Ecto neural progenitor cell (in vitro differentiated cells): ENCODE measurements at regions not wholly inside any gene's neighbourhood (a gene's known extent, or its start where the extent isn't known, plus 50 kb on each side); places are given as distances from the start of the nearest gene placed in this dataset.
"Not testable (repeated sequence)": the region's sequence is repeated elsewhere in the genome, so short reads cannot be mapped to it uniquely, and the experiment has no call there.

ENCODE experiments used
- DNase-seq: peaks from one replicate; pipeline ENCODE4 v3.0.0-alpha.2; 2018; ENCODE audit warnings: low spot score

DNA sequence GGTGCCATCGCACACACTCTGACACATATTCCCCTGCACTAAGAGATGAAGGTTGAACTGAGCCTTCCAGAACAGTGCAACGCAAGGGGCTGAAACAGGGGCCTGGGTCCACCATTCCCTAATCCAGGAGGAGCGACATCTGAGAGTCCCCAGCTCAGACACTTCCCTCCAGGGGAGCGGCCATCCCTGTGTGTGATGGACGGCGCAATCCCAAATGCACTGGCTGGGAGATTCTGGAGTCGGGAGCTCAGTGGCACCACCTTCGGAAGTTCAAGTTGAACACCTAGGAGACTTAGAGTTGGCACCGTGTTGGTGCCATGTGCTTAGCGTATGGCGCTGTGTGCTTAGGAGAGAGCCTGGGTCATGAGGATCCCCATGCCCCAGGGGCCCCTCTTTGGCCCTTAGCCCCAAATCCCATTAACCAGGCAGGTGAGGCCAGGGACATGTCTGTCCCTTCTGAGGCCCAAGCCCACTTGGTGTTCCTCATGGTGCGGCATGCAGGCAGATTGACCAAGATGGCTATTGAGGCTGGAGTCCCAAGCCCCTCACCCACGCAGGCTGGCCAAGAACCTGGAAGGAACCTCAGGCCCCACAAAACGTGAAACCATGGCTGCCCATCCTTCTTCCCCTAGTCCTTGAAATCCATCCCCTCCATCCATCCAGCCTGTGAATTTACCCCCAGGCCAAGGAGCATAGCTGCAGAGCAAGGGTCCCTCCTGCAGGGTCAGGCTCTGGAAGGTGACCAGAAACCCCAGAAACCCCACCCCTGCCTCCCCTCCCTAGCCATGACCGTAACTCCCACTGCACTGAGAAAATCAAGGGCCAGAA lies 114.1 kb upstream of the OTOS start:
- DNase-seq: no peak

DNA sequence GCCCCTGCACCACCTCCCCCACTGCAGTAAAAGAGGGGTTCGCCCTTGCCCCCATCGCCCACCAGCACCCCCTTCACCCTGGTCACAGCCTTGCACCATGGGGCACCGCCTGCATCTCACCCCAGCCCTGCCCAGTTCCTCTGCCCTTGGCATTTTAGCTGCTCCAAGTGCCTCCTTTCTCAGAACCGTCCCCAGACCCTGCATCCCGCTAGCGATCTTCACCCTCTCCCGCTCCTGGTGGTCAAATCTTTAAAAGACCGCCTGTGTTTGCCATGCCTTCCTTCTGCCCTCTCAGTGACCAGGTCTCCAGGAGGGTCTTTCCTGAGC lies 114.7 kb upstream of the OTOS start:
- no peak for DNase-seq

DNA sequence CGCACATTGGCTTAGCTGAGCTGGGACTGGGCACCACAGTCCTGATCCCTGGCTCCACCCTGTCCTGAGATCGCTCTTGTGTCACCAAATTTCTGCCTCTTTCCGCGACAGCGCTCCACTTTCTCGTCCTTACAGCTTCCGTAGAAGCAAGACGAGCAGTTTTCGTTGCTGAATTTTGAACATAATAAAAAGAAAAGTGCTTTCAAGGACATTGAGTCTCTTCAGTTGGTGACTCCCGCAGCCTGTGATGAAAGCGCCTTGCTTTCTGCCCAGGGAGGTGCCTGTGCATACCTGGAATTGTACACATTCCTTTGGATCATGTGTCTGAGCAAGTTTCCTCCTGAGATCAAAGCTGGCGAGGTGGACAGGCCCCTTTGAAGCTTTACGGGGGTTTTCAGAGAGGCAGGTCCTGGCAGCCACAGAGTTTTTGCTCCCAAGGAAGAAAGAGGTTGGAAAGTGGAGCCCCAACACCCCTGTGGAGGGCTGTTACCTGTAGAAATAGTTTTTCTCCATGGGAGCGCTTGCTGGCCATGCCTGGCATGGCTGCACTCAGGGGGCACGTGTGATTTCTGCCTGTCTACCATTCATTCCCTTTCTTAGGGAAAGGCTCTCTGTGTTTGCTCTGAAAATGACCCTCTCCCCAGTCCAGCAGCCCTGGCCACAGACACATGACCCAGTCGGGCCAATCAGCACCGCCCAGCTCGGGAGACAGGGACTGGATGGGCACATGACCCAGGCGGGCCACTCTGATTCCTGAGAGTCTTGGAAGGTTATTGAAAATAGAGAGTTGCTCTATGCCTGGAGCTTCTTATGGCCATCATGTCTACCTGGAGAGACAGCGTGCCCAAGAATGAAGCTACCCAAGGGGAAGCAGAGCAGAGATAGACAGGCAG lies 115.6 kb upstream of the OTOS start:
- peak; percentile 55 for DNase-seq

DNA sequence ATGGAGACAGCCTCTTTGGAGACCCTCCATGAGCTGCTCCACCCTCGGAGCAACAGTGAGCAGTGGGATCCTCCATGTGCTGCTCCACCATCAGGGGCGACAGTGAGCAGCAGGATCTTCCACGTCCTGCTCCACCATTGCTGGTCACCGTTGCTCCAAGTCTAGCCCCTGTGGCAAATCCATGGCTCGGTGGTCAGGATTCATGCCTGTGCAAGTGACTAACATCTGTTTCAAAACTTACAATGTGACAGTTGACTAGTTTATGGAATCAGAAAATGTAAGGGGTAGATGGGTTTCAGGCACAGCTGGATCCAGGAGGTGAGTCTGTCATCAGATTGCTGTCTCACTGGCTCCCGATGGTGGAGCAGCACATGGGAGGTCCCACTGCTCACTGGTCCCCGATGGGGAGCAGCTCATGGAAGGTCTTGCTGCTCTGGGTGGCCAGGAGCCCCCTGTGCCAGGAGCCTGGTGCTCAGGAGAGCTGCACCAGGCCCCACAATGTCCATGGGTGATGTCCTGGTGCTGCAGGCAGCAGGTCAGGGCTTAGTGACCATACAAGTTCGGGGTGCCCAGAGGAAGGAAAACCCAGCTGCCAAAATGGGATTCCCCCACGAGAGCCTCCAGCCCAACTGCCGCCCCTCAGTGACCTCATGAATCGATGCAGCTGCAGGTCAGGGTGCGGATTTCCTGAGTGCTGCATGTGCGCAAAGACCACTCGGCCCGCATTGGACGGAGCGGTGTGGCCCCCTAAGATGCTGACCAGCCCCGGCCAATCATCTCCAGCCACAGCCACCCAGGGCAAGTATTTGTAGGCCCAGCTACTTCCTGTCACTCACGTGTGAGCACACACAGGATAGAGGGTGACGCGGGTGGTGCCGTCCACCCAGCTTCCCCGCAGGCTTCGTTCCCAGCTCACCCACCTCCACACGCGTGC lies 116.5 kb upstream of the OTOS start:
- no peak for DNase-seq

DNA sequence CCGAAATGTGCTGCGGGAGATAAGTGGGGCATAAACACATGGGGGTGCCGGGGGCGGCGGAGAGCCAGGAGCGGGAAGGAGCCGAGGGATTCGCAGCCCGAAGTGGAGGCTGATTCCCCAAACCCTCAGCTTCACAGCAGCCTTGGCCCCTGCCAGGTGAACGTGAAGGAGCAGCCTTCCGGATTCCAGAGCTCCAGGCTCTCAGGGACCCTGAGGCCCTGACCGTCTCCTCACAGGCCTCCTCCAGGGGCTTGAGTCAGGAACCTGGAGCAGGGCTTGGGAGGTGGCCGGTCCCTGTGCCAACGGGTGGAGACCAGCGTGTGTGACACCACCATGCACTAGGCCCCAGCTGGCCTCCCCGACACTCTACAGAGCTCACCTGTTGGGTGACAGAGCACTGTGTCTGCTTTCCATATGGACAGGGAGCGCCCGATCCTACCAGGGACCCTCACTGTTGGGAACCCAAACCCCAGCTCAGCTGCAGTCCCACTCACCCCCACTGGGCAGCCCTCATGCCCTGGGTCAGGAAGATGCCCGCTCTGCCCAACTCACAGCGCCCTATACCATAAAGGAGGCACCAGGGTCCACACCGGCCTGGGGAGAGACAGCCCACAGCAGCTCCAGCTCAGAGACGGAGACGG lies 117.6 kb upstream of the OTOS start:
- DNase-seq: no peak

DNA sequence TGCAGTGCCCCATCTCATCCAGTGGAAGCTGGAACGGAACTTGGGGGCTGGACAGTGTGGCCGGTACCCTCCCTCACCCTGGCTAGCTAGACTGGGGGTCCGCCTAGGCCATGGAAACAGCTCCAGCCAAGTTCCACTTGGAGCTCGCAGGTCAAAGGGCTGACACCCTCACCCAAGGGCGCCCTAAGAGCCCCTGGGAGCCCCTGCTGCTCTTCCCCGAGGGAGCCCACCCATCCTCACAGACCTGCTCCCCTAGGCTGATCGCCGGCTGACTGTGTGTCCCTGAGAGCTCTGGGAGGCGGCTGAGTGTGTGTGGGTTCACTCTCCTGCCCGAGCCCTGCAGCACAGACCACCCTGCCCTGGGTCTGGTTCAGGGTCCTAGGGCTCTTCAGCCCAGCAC lies 118.2 kb upstream of the OTOS start:
- no peak for DNase-seq

DNA sequence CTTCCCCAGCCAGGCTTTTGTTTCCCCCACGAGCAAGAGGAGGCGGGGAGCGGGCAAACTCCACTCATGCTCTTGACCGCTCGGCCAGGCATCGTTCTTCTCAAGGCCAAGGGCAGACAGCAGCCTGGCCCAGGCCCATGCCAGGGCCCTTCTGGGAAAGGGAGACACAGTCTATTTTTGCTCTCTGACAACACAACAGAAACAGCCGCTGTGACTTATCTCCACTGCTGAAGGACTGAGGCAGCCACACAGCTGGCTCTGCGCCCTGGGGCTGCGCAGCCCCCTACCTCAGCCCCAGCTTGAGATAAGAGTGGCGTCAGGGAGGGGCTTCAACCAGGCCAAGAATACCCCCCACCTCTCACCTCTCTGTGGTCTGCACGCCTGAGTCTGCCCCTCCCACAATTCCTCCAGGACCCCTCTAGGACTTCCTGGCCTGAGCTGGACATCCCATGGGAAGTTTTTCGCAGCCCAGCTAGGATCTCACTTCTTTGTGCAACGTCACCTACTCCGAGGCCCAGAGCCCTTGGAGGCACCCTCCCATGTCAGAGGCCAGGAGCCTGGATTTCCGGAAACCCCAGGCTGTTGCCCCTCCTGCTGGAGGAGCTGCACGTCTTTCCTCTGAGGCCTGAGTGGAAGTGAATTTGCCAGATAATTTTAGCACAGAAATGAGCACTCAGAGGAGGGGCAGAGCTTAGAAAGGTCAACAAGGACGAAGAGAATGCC lies 118.9 kb upstream of the OTOS start:
- no peak for DNase-seq

DNA sequence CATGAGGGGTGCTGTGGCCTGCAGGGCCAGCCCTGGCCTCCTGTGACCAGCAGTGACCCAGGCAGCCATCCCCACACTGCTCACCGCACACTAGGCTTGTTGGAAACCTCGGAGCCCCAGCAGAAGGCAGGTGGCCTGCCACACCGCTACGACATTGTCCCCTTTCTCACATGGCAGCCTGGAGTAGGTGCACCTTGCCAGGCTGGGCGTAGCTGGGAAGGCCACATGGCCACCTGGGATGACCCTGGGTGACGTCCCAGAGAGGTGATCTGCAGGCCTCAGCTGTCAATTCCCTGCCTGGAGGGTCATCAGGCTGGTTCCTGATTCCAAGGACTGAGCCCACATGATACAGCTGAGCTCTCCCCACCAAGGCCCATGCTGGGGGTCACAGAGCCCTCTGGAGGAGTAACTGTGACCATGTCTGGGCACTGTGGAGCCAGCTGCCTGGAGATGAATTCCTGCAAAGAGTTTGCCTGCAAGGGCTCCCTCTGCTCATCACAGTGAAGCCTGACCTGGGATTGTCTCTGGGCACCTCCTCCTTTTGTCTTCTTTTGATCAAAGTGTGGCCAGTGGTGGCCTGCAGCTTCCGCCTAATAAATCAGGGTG lies 119.6 kb upstream of the OTOS start:
- DNase-seq: no peak

DNA sequence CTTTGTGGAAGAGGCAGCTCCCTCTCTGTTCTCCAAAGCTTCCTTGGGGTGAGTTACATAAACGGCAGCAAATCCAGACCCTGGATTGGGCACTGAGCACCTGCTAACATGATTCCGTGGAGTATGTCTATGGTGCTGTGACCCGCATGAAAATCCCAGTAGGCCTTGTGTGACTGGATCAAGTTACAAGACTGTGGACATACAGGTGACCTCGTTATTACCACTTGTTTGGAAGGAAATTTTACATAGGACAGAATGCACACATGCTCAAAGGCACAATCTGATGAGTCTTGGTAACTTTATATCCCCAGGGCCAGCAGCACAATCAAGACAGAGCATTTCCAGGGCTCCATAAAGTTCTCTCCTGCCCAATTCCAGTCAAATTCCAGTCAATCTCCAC lies 120.2 kb upstream of the OTOS start:
- no peak for DNase-seq

DNA sequence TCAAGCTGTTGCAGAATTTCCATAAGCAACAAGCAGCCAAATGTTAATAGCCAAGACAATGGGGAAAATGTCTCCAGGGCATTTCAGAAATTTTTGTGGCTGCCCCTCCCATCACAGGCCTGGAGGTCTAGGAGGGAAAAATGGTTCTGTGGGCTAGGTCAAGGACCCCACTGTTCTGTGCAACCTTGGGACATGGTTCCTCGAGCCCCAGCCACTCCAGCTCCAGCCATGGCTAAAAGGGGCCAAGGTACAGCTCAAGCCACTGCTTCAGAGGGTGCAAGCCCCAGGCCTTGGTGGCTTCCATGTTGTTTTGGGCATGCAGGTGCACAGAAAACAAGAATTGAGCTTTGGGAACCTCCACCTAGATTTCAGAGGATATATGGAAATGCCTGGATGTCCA lies 122.1 kb upstream of the OTOS start:
- DNase-seq: not testable (repeated sequence)

DNA sequence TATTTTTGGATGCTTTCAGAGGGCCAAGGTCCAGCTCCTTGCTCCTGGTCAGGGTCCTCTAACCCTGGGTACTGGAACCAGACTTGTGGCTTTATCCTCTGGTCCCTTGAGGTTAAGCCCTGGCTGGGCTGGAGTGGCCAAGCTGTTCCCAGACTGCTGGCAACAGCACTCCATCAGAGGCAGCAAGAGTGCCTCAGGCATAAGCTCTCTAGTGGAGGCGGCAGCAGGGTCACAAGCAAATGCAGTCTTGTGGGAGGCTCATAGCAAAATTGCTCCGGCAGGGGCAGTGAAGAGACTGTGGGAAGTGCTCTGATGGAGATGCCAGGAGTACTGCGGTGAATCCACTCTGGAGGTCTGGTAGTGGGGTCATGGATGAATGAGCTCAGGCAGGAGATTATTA lies 128.9 kb upstream of the OTOS start:
- no peak for DNase-seq

DNA sequence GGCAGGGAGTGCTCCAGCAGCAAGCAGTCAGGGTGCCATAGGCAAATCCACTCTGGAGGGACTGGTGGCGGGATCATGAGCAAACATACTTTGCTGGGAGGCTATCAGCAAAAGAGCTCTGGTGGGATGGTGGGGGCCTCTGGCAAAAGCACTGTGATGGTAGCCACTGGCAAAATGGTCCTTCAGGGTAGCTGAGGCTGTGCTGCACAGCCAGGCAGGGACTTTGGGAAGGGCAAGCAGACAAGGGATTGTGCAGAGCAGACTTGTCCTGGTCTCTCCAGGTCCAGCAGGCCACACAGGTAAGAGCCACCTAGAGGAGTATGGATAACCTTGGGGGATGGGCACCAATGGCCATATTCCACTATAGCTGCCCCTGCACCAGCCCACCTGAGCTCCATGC lies 129.4 kb upstream of the OTOS start:
- DNase-seq: no peak

DNA sequence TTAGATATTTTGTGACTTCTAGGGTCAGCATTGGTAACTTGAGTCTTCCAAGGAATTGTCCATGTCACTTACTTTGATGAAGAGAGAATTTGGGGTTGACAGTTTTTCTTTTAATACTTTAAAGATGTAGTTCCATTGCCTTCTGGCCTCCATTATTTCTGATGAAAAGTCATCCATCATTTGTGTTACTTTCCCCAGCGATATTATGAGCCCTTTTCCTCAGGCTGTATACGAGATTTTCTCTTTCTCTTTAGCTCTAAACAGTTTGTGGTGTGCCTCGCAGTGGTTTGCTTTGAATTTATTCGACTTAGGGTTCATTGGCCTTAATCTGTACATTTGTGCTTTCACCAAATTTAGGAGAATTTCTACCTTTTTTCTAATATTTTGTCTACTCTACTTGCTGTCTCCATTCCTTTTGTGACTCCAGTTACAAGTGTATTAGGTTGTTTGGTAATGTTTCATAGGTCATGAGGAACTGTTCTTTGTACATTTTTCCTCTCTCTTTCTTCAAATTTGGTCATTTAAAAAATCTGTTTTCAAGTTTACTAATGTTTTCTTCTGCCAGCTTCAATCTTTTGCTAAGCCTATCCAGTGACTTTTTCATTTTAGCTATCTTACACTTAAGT lies 131.4 kb upstream of the OTOS start:
- no peak for DNase-seq

DNA sequence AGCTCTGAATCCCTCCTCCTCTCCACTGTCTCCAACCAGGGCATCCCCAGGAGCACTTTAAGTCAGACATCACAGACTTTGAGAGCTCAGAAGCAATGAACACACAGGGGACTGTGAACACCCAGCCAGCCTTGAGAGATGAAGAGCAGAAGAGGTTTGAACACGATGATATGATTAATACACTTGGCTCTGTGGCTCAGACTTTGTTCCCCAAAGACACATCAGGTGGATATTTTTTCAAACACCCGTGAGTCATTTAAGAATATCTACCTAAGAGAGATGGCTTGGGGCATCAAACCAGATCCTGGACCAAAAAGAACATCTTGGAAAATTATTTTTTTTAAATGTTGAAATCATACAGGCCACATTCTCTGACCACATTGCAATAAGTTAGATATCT lies 134.9 kb upstream of the OTOS start:
- no peak for DNase-seq

DNA sequence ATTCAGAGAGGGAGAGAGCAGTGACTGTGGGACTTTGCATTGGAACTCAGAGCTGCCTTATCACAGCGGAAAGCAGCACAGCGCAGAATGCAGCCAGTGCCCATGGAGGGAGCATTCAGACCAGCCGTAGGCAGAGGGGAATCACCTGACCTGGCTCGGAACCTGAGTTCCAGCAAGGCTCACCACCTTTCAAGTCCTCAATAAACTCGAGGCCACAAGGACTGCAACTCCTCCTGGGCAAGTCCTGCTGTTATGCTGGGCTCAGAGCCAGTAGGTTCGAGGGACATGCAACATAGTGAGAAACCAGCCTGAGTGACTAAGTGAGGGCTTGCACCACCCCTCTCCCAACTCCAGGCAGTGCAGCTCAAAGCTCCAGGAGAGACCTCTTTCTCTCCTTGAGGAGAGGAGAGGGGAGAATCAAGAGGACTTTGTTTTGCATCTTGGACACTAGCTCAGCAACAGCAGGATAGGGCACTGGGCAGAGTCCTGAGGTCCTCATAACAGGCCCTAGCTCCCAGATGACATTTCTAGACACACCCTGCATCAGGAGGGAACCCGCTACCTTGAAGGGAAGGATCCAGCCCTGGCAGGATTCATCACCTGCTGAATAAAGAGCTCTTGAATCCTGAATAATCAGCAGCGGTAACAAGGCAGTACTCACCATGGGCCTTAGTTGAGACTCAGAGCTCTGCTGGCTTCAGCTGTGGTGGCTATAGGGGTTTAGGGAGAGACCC lies 136.8 kb upstream of the OTOS start:
- no peak for DNase-seq

DNA sequence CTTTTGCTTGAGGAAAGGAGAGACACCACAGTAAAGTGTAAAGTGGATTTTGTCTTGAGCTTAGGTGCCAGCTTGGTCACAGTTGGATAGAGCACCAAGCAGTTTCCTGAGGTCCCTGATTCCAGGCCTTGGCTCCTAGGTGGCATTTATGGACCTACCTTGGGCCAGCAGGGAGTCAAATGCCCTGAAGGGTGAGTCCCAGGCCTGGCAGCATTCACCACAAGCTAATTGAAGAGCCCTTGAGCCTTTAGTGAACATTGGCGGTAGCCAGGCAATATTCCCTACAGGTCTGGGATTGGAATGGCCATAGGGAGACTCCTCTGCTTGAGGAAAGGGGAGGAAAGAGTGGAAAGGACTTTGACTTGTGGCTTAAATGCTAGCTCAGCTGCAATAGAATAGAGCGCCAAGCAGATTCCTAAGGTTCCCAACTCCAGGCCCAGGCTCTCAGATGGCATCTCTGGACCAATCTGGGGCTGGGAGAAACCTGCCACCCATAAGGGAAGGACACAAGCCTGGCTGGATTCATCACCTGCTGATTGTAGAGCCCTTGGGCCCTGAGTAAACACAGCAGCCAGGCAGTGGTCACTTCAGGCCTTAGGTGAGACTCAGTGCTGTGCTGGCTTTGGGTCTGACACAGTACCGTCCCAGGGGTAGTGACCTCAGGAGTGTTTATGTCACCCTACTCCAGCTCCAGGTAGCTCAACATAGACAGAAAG lies 137.5 kb upstream of the OTOS start:
- DNase-seq: no peak

DNA sequence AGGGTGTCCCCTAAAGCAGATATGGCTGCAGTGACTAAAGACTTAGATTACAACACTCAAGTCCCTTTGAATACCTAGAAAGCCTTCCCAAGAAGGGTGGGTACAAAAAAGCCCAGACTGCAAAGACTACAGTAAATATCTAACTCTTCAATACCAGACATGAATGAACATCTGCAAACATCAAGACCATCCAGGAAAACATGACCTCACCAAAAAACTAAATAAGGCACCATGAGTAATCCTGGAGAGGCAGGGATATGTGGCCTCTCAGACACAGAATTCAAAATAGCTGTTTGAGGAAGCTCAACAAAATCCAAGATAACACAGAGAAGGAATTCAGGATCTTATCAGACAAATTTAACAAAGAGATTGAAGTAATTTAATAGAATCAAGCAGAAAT lies 138.2 kb upstream of the OTOS start:
- no peak for DNase-seq

DNA sequence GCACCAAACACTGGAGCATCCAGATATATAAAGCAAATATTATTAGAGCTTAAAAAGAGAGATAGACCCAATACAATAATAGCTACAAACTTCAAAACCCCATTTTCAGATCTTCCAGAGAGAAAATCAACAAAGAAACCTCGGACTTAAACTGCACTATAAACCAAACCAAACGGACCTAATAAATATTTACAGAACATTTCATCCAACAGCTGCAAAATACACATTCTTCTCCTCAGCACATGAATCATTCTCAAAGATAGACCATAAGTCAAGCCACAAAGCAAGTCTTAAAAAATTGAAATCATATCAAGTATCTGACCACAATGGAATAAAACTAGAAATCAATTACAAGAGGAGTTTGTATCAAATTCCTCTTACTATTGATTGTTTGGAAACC lies 140.2 kb upstream of the OTOS start:
- no peak for DNase-seq
